Thyroid gland (tissue), 4 donors: ENCODE measurements at regions not wholly inside any gene's neighbourhood (a gene's known extent, or its start where the extent isn't known, plus 50 kb on each side); places are given as distances from the start of the nearest gene placed in this dataset.

ENCODE experiments used
- POLR2A ChIP-seq, 2 donors: fragments of 450-650 bp; IDR thresholded peaks; one replicate each; pipeline ENCODE4 v1.6.1; 2017; ENCODE audit warnings: antibody characterized with exemption in 2 of 2, mild to moderate bottlenecking in 2 of 2, moderate library complexity in 1 of 2
- TF ChIP-seq, protein P1 (sequence below), 6 experiments: fragments of 200-600 bp in 3 of 6; fragments of 450-650 bp in 3 of 6; sonication (generic) in 3 of 6; IDR thresholded peaks; one replicate each; pipeline ENCODE4 v1.5.1; 2016 to 2019; ENCODE audit warnings: antibody characterized with exemption in 6 of 6, mild to moderate bottlenecking in 2 of 6, inconsistent platforms in 1 of 6, moderate library complexity in 1 of 6

DNA sequence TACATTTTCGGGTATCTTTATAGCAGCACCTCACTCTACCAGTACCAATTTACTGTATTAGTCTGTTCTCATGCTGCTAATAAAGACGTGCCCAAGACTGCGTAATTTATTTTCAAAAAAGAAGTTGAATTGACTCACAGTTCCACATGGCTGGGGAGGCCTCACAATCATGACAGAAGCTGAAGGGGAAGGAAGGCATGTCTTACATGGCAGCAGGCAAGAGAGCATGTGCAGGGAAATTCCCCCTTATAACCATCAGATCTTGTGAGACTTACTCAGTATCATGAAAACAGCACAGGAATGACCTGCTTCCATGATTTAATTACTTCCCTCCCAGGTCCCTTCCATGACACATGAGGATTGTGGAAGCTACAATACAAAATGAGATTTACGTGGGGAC lies 602.6 kb upstream of the DAB2 start:
- TF ChIP-seq, protein P1, sequence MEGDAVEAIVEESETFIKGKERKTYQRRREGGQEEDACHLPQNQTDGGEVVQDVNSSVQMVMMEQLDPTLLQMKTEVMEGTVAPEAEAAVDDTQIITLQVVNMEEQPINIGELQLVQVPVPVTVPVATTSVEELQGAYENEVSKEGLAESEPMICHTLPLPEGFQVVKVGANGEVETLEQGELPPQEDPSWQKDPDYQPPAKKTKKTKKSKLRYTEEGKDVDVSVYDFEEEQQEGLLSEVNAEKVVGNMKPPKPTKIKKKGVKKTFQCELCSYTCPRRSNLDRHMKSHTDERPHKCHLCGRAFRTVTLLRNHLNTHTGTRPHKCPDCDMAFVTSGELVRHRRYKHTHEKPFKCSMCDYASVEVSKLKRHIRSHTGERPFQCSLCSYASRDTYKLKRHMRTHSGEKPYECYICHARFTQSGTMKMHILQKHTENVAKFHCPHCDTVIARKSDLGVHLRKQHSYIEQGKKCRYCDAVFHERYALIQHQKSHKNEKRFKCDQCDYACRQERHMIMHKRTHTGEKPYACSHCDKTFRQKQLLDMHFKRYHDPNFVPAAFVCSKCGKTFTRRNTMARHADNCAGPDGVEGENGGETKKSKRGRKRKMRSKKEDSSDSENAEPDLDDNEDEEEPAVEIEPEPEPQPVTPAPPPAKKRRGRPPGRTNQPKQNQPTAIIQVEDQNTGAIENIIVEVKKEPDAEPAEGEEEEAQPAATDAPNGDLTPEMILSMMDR (IDR thresholded peaks at IDR 0.05), result no peak
- TF ChIP-seq POLR2A (IDR thresholded peaks at IDR 0.05), result no peak
